MCF 10A (cell line): ENCODE measurements at regions not wholly inside any gene's neighbourhood (a gene's known extent, or its start where the extent isn't known, plus 50 kb on each side); places are given as distances from the start of the nearest gene placed in this dataset.
A peak's percentile ranks its signal among the peaks of the same experiment; 100 is the strongest.

Experiments
- BruUV-seq: library from RNA; stranded (reverse); fragments of 400-500 nt; replicated peaks from 2 replicates; lab custom pipeline; 2021; lab: Mats Ljungman, UMichigan
- CTCF ChIA-PET: fragments of 300-600 bp; sonication (Branson Sonifier 250); formaldehyde crosslinking; extraction: SDS; loops from one replicate; lab custom pipeline; 2021; ENCODE audit warnings: antibody characterized with exemption, inconsistent platforms; lab: Yijun Ruan, JAX
- POLR2A ChIA-PET: fragments of 300-600, 350-650 bp; sonication (Branson Sonifier 250); formaldehyde crosslinking; extraction: SDS; loops from one replicate; lab custom pipeline; 2020; ENCODE audit warnings: antibody characterized with exemption, inconsistent platforms; lab: Yijun Ruan, JAX
- DNase-seq: peaks from one replicate; pipeline ENCODE4 v3.0.0-alpha.2; 2018; ENCODE audit not compliant: unreplicated experiment
- H3K27ac Mint-ChIP-seq: one replicate; pipeline ENCODE4 v1.8.0; 2022; ENCODE audit warnings: mild to moderate bottlenecking, low read depth, mixed read lengths; ENCODE audit not compliant: unreplicated experiment
- H3K27me3 Mint-ChIP-seq: one replicate; pipeline ENCODE4 v1.8.0; 2022; ENCODE audit warnings: mixed read lengths; ENCODE audit not compliant: insufficient read depth, unreplicated experiment
- H3K36me3 Mint-ChIP-seq: one replicate; pipeline ENCODE4 v1.8.0; 2022; ENCODE audit warnings: mild to moderate bottlenecking, moderate library complexity, mixed read lengths; ENCODE audit not compliant: insufficient read depth, unreplicated experiment
- H3K4me1 Mint-ChIP-seq: one replicate; pipeline ENCODE4 v1.8.0; 2022; ENCODE audit warnings: mixed read lengths; ENCODE audit not compliant: insufficient read depth, unreplicated experiment
- H3K4me3 Mint-ChIP-seq: one replicate; pipeline ENCODE4 v1.8.0; 2022; ENCODE audit warnings: mild to moderate bottlenecking, moderate library complexity, mixed read lengths; ENCODE audit not compliant: unreplicated experiment
- H3K9me3 Mint-ChIP-seq: one replicate; pipeline ENCODE4 v1.8.0; 2022; ENCODE audit warnings: mixed read lengths; ENCODE audit not compliant: unreplicated experiment
- intact Hi-C: fragments of 100-400 bp; cut with micrococcal nuclease; formaldehyde crosslinking; loops from 2 replicates; pipeline ENCODE4 v1.14.1; 2022
- TF ChIP-seq, protein P1 (sequence below): fragments of 200-600 bp; IDR thresholded peaks from one replicate; pipeline ENCODE4 v1.8.0; 2022; ENCODE audit warnings: antibody characterized with exemption, mild to moderate bottlenecking; ENCODE audit not compliant: unreplicated experiment

DNA sequence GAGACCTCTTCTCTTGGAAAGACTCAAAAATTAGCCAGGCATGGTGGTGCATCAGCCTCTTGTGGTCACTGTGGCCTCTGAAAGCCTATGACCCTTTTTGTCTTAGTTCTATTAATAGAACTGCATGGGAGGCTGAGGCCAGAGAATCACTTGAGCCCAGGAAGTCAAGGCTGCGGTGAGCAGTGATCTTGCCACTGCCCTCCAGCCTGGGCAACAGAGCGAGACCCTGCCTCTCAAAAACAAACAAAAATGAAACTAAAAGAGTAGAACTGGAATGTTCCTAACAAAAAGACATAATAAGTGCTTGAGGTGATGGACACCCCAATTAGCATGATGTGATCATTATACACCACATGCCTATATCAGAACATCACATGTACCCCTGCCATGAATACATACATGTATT lies 197.0 kb upstream of the EEA1 start:
- no peaks in the 10 kb centered on the region for H3K27me3 Mint-ChIP-seq
- H3K4me1 Mint-ChIP-seq: peaks cover 43% of the 10 kb centered on the region
- H3K9me3 Mint-ChIP-seq: no peaks in the 10 kb centered on the region
- intact Hi-C loops: loop anchor here (2.0 to 5.0 kb wide), 4 partner anchors 116 to 297 kb away; no protein-coding TSS in a partner anchor
- ChIA-PET CTCF (interaction anchor here (0.6 to 3.8 kb wide), 7 partner anchors 13 to 261 kb away, joined by 3 to 29 read pairs (median 4); no protein-coding TSS in a partner anchor), POLR2A (interaction anchor here (0.6 to 4.1 kb wide), 3 partner anchors 11 to 253 kb away, joined by 3 to 53 read pairs (median 28); partner anchors contain the start of gene NUDT4)
- no peak overlapping the region for H3K4me3 Mint-ChIP-seq
- no TSS peak for BruUV-seq
- TF ChIP-seq, protein P1, sequence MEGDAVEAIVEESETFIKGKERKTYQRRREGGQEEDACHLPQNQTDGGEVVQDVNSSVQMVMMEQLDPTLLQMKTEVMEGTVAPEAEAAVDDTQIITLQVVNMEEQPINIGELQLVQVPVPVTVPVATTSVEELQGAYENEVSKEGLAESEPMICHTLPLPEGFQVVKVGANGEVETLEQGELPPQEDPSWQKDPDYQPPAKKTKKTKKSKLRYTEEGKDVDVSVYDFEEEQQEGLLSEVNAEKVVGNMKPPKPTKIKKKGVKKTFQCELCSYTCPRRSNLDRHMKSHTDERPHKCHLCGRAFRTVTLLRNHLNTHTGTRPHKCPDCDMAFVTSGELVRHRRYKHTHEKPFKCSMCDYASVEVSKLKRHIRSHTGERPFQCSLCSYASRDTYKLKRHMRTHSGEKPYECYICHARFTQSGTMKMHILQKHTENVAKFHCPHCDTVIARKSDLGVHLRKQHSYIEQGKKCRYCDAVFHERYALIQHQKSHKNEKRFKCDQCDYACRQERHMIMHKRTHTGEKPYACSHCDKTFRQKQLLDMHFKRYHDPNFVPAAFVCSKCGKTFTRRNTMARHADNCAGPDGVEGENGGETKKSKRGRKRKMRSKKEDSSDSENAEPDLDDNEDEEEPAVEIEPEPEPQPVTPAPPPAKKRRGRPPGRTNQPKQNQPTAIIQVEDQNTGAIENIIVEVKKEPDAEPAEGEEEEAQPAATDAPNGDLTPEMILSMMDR: no peak
- no peak for DNase-seq
- H3K36me3 Mint-ChIP-seq: peaks cover 7% of the 10 kb centered on the region
- H3K27ac Mint-ChIP-seq: peak overlapping the region; percentile 75

DNA sequence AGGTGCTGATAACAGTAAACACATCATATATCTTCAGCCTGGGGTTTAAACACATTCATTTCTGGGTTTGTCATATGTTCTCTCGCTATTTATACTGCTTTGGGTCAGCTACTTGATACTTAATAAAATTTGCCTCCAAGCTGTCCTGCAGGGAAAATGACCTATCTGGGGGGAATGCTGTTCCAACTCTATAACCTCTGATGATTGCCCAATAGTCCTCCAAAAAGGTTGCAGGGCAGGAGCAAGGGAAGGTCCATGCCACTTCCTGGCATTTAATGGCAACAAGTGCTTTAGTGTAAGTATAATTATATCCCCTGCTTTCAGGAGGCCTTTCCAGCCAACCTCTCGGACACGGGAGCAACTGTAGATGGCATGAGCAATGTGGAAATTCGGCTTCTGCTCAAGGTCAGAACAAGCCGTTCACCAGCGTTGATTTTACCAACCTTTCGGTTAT lies 198.0 kb upstream of the EEA1 start:
- TF ChIP-seq, protein P1: no peak
- BruUV-seq: no TSS peak
- peaks cover 6% of the 10 kb centered on the region for H3K36me3 Mint-ChIP-seq
- ChIA-PET POLR2A (interaction anchor here (0.5 to 4.1 kb wide), 23 partner anchors 10 to 278 kb away, joined by 3 to 53 read pairs (median 4); partner anchors contain the start of genes EEA1 and NUDT4), CTCF (interaction anchor here (0.5 to 3.8 kb wide), 22 partner anchors 9 to 699 kb away, joined by 3 to 29 read pairs (median 4); no protein-coding TSS in a partner anchor)
- H3K27me3 Mint-ChIP-seq: no peaks in the 10 kb centered on the region
- H3K9me3 Mint-ChIP-seq: no peaks in the 10 kb centered on the region
- intact Hi-C loops: loop anchor here (1.0 to 5.0 kb wide), 7 partner anchors 102 to 342 kb away; no protein-coding TSS in a partner anchor
- peak overlapping the region; percentile 81 for H3K27ac Mint-ChIP-seq
- H3K4me1 Mint-ChIP-seq: peaks cover 39% of the 10 kb centered on the region
- DNase-seq: peak; percentile 44
- H3K4me3 Mint-ChIP-seq: peak overlapping the region; percentile 49

- Mint-ChIP-seq H3K27ac (peak overlapping the region; percentile 81), H3K4me3 (peak overlapping the region; percentile 49)
Measured at GRCh38 chr12:93127582-93128331, 198.7 kb upstream of the EEA1 start.

More at GRCh38 chr12:93127582-93128331, 198.7 kb upstream of the EEA1 start:
- POLR2A ChIA-PET: interaction anchor here (0.5 to 4.1 kb wide), 26 partner anchors 9 to 278 kb away, joined by 3 to 53 read pairs (median 4); partner anchors contain the start of genes EEA1 and NUDT4
- no peaks in the 10 kb centered on the region for H3K27me3 Mint-ChIP-seq
- CTCF ChIA-PET: interaction anchor here (0.5 to 3.8 kb wide), 24 partner anchors 8 to 293 kb away, joined by 3 to 29 read pairs (median 4); no protein-coding TSS in a partner anchor
- peaks cover under 1% of the 10 kb centered on the region for H3K36me3 Mint-ChIP-seq
- peak; percentile 96 for DNase-seq
- no peaks in the 10 kb centered on the region for H3K9me3 Mint-ChIP-seq
- peaks cover 33% of the 10 kb centered on the region for H3K4me1 Mint-ChIP-seq
- intact Hi-C loops: loop anchor here (1.0 to 5.0 kb wide), 7 partner anchors 102 to 342 kb away; no protein-coding TSS in a partner anchor
- no TSS peak for BruUV-seq
- TF ChIP-seq, protein P1: peak; percentile 33
